Osteoblast (primary cell): ENCODE measurements at regions not wholly inside any gene's neighbourhood (a gene's known extent, or its start where the extent isn't known, plus 50 kb on each side); places are given as distances from the start of the nearest gene placed in this dataset.
A peak's percentile ranks its signal among the peaks of the same experiment; 100 is the strongest.

ENCODE experiments used
- DNase-seq: peaks from one replicate; pipeline ENCODE4 v3.0.0; 2011; ENCODE audit warnings: low spot score, mixed read lengths; ENCODE audit not compliant: insufficient read length; ENCODE audit errors: missing footprints
- H2AFZ ChIP-seq: 2 replicates; pipeline ENCODE4 v1.6.0; 2011; ENCODE audit warnings: mild to moderate bottlenecking, low read length
- H3K27ac ChIP-seq: 2 replicates; pipeline ENCODE4 v1.5.1; 2011; ENCODE audit warnings: mild to moderate bottlenecking, low read depth, low read length, moderate library complexity
- H3K27me3 ChIP-seq: 2 replicates; pipeline ENCODE4 v1.6.0; 2012; ENCODE audit warnings: mild to moderate bottlenecking, control low read depth, inconsistent platforms, low read length, moderate library complexity; ENCODE audit not compliant: insufficient read depth
- H3K36me3 ChIP-seq: 2 replicates; pipeline ENCODE4 v1.5.1; 2011; ENCODE audit warnings: mild to moderate bottlenecking, low read length, control low read depth, moderate library complexity; ENCODE audit not compliant: insufficient read depth
- H3K4me1 ChIP-seq: 2 replicates; pipeline ENCODE4 v1.5.1; 2011; ENCODE audit warnings: mild to moderate bottlenecking, low read length, control low read depth, moderate library complexity; ENCODE audit not compliant: insufficient read depth
- H3K4me2 ChIP-seq: 2 replicates; pipeline ENCODE4 v1.6.0; 2011; ENCODE audit warnings: mild to moderate bottlenecking, low read length; ENCODE audit not compliant: insufficient read depth
- H3K4me3 ChIP-seq: fragments of 200-600 bp; sonication (generic); 3 replicates; pipeline ENCODE4 v1.5.1; 2012; ENCODE audit warnings: mild to moderate bottlenecking, low read length, inconsistent platforms; ENCODE audit not compliant: insufficient read depth
- H3K79me2 ChIP-seq: 2 replicates; pipeline ENCODE4 v1.6.0; 2012; ENCODE audit warnings: mild to moderate bottlenecking, low read length, control low read depth, inconsistent platforms; ENCODE audit not compliant: insufficient read depth
- H3K9me3 ChIP-seq: 2 replicates; pipeline ENCODE4 v1.5.1; 2011; ENCODE audit warnings: low read depth, low read length, control low read depth
- H4K20me1 ChIP-seq: 2 replicates; pipeline ENCODE4 v1.6.0; 2012; ENCODE audit warnings: mild to moderate bottlenecking, low read length, control low read depth; ENCODE audit not compliant: insufficient read depth
- TF ChIP-seq, protein P1 (sequence below): IDR thresholded peaks from 2 replicates; pipeline ENCODE4 v1.5.1; 2011; ENCODE audit warnings: mild to moderate bottlenecking, low read depth, low read length, moderate library complexity; ENCODE audit errors: extremely low read depth

DNA sequence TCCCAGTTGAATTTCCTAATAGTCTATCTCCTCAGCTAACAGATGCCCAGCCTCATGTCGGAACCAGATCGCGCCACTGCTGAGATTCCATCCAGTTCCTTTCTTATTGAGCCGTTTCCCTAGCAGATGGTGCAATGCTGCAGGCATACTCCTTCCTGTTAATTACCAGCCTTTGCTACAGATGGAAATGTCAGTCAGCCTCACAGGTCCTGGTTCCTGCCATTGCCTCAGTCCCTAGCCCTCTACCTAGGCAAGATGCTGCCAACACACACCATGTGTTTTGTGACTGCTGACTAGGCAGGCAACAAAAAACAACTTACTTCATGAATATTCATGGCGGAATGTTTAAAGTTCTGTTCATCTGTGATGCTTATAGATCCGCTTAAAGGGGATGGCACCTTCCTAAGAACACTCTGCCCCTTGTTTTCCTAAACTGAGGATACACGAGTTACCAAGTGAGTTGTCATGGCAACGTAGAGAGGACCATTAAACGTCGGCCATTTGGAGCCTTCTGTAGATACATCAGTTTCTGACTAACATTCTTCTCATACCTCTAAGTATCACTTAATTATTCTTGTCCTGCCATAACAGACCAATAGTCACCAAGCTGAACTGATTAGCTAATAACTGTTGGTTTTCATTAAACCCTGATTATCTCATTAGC, 749.5 kb downstream of the RNF144A start:
- Histone ChIP-seq H3K4me1 (no peaks in the 10 kb centered on the region), H4K20me1 (no peaks in the 10 kb centered on the region), H3K4me3 (no peak overlapping the region), H3K4me2 (no peak overlapping the region), H2AFZ (no peak overlapping the region), H3K9me3 (no peaks in the 10 kb centered on the region), H3K36me3 (no peaks in the 10 kb centered on the region), H3K27ac (no peak overlapping the region), H3K27me3 (no peaks in the 10 kb centered on the region), H3K79me2 (no peaks in the 10 kb centered on the region)
- TF ChIP-seq, protein P1, sequence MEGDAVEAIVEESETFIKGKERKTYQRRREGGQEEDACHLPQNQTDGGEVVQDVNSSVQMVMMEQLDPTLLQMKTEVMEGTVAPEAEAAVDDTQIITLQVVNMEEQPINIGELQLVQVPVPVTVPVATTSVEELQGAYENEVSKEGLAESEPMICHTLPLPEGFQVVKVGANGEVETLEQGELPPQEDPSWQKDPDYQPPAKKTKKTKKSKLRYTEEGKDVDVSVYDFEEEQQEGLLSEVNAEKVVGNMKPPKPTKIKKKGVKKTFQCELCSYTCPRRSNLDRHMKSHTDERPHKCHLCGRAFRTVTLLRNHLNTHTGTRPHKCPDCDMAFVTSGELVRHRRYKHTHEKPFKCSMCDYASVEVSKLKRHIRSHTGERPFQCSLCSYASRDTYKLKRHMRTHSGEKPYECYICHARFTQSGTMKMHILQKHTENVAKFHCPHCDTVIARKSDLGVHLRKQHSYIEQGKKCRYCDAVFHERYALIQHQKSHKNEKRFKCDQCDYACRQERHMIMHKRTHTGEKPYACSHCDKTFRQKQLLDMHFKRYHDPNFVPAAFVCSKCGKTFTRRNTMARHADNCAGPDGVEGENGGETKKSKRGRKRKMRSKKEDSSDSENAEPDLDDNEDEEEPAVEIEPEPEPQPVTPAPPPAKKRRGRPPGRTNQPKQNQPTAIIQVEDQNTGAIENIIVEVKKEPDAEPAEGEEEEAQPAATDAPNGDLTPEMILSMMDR: no peak
- DNase-seq: no peak

DNA sequence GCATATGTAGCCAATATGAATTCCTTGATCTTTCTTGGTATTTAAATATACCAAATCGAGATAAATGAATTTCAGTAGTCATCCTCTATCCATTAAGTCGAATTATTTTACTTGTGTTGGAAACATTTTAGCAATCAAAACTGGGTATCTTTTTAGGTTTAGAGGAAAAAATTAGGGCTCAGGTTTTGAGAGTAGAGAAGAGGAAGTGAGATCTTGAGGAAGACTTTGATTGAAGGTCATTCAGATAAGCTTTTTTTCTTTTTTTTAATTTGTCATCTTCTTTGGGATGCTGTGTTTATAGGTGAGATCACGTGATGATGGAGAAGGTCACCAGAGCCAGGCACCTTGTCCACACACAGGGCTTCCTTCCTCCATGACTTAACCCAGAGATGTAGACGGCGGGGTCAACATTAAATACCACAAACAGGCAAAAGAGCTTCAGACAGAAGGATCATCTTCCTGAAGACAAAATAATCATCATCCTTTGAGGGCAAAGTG, 750.1 kb downstream of the RNF144A start:
- Histone ChIP-seq H3K36me3 (no peaks in the 10 kb centered on the region), H4K20me1 (no peaks in the 10 kb centered on the region), H3K79me2 (no peaks in the 10 kb centered on the region), H3K27me3 (no peaks in the 10 kb centered on the region), H3K4me1 (no peaks in the 10 kb centered on the region), H3K4me3 (no peak overlapping the region), H3K27ac (no peak overlapping the region), H2AFZ (no peak overlapping the region), H3K9me3 (peaks cover under 1% of the 10 kb centered on the region), H3K4me2 (no peak overlapping the region)
- TF ChIP-seq, protein P1: no peak
- DNase-seq: no peak

DNA sequence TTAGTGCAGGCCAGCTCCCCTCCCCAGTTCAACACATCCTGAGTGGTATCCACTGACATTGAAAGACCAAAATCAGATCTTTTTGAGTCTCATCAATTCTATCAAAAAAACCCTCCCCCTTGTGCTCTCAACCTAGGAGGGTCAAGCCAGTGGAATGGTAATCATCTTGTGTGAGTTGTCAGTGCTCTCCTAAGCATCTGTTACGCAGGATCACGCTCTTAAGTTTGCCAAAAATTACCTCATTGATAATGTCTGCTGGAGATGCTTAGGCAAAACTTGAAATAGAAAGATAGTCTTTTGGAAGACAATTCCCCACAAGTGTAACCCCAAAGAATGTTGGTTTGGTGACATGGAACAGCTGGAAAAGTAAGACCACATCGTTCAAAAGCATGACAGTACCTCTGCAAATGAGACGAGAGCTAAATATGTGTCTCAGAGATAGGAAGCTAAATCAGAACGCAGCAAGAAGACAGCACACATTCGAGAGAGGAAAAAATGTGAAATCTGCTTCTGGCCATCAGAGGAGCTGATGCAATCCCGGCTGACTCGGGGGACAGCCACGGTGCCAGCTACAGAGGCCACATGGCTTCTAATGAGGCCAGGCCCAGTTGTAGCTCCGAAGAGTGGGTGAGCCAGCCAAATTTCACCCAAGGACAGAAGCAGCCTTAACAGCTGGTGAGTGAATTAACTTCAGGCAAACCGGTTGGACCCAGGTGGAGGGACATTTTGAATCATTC, 753.9 kb downstream of the RNF144A start:
- no peak overlapping the region for H2AFZ ChIP-seq
- H3K4me3 ChIP-seq: no peak overlapping the region
- DNase-seq: no peak
- TF ChIP-seq, protein P1: no peak
- no peak overlapping the region for H3K27ac ChIP-seq
- H3K27me3 ChIP-seq: no peaks in the 10 kb centered on the region
- H3K4me1 ChIP-seq: no peaks in the 10 kb centered on the region
- H4K20me1 ChIP-seq: no peaks in the 10 kb centered on the region
- H3K36me3 ChIP-seq: no peaks in the 10 kb centered on the region
- H3K9me3 ChIP-seq: peaks cover 2% of the 10 kb centered on the region
- H3K4me2 ChIP-seq: no peak overlapping the region
- H3K79me2 ChIP-seq: no peaks in the 10 kb centered on the region

DNA sequence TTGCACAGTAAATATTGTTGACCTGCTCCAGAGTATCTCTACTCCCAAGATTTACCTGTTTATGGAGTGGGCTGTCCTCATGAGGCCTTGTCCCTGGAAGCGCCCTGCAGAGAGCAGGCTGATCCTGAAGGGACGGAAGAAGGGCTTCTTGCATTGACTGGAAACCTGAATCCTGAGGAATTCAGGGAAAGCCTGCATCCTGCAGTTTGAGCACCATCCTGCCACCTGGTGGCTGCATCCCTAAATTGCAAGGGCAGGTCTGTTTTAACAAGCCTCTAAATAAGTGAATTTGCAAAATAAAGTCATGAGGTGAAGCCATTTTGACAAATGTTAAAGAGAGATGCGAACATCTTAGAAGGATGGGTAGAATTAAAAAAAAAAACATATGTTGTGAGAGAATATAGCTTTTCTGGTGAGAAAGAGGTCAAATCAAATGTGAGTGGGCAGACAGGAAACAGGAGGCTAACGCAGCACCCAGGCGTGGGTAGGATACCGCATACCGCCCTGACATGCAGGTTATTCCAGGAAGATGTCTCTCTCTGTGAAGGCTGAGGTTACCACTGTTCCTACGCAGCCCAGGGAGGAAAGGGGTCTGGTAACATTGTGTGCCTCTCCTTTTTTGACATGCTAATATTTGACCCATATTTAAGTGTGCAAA, 754.9 kb downstream of the RNF144A start:
- H3K9me3 ChIP-seq: peaks cover 2% of the 10 kb centered on the region
- no peaks in the 10 kb centered on the region for H3K27me3 ChIP-seq
- H3K4me2 ChIP-seq: no peak overlapping the region
- DNase-seq: peak; percentile 23
- H3K27ac ChIP-seq: no peak overlapping the region
- H3K4me3 ChIP-seq: no peak overlapping the region
- no peak overlapping the region for H2AFZ ChIP-seq
- no peaks in the 10 kb centered on the region for H3K36me3 ChIP-seq
- no peaks in the 10 kb centered on the region for H3K4me1 ChIP-seq
- TF ChIP-seq, protein P1: peak; percentile 41
- H3K79me2 ChIP-seq: no peaks in the 10 kb centered on the region
- no peaks in the 10 kb centered on the region for H4K20me1 ChIP-seq
